ENCODE measurements at regions not wholly inside any gene's neighbourhood (a gene's known extent, or its start where the extent isn't known, plus 50 kb on each side); places are given as distances from the start of the nearest gene placed in this dataset.
"Not testable (repeated sequence)": the region's sequence is repeated elsewhere in the genome, so short reads cannot be mapped to it uniquely, and the experiment has no call there.

- DNase-seq: no peak
Measured at GRCh38 chr5:39720136-39720535, 295.4 kb upstream of the DAB2 start.

- DNase-seq: no peak
Measured at GRCh38 chr5:39717176-39717897, 292.6 kb upstream of the DAB2 start.

GRCh38 chr5:39716532-39717028 lies 291.8 kb upstream of the DAB2 start:
- DNase-seq: peak; percentile 67

GRCh38 chr5:39714036-39714698 lies 289.4 kb upstream of the DAB2 start:
- peak; percentile 65 for DNase-seq

- peak; percentile 21 for DNase-seq
Measured at GRCh38 chr5:39713250-39713916, 288.6 kb upstream of the DAB2 start.

GRCh38 chr5:39712316-39713249 lies 287.8 kb upstream of the DAB2 start:
- no peak for DNase-seq

- no peak for DNase-seq
Measured at GRCh38 chr5:39711821-39712220, 287.0 kb upstream of the DAB2 start.

GRCh38 chr5:39709032-39709431 lies 284.3 kb upstream of the DAB2 start:
- DNase-seq: no peak

GRCh38 chr5:39702928-39703327 lies 278.1 kb upstream of the DAB2 start:
- DNase-seq: no peak

GRCh38 chr5:39700523-39700922 lies 275.7 kb upstream of the DAB2 start:
- no peak for DNase-seq

- DNase-seq: no peak
Measured at GRCh38 chr5:39698838-39699560, 274.2 kb upstream of the DAB2 start.

- DNase-seq: no peak
Measured at GRCh38 chr5:39697881-39698280, 273.1 kb upstream of the DAB2 start.

- no peak for DNase-seq
Measured at GRCh38 chr5:39696672-39697398, 272.1 kb upstream of the DAB2 start.

- DNase-seq: no peak
Measured at GRCh38 chr5:39691993-39692392, 267.2 kb upstream of the DAB2 start.

- DNase-seq: no peak
Measured at GRCh38 chr5:39691136-39691535, 266.4 kb upstream of the DAB2 start.

GRCh38 chr5:39689919-39690318 lies 265.1 kb upstream of the DAB2 start:
- DNase-seq: no peak

GRCh38 chr5:39687924-39688323 lies 263.1 kb upstream of the DAB2 start:
- DNase-seq: not testable (repeated sequence)

- no peak for DNase-seq
Measured at GRCh38 chr5:39680213-39680612, 255.4 kb upstream of the DAB2 start.

- DNase-seq: no peak
Measured at GRCh38 chr5:39678534-39678933, 253.8 kb upstream of the DAB2 start.

GRCh38 chr5:39675676-39676075 lies 250.9 kb upstream of the DAB2 start:
- no peak for DNase-seq
